CD14-positive monocyte (primary cell): ENCODE measurements at regions not wholly inside any gene's neighbourhood (a gene's known extent, or its start where the extent isn't known, plus 50 kb on each side); places are given as distances from the start of the nearest gene placed in this dataset.
A peak's percentile ranks its signal among the peaks of the same experiment; 100 is the strongest.

Experiments
- DNase-seq, 3 donors: peaks; one replicate each; pipeline ENCODE4 v3.0.0-alpha.2; 2011 to 2022
- H2AFZ ChIP-seq: 2 replicates; pipeline ENCODE4 v1.6.0; 2012; ENCODE audit warnings: mild to moderate bottlenecking, low read depth, low read length, inconsistent platforms; ENCODE audit not compliant: insufficient read depth, poor library complexity, severe bottlenecking
- H3K27ac ChIP-seq, 2 donors: 1 replicate in 1 of 2; 2 replicates in 1 of 2; pipeline ENCODE4 v1.5.1; 2012 to 2013; ENCODE audit warnings: low read length in 2 of 2, control low read depth in 1 of 2, inconsistent platforms in 1 of 2, low read depth in 1 of 2, mild to moderate bottlenecking in 1 of 2
- H3K27me3 ChIP-seq, 2 donors: one replicate each; pipeline versions ENCODE4 v1.6.0 to v1.6.1; 2011 to 2013; ENCODE audit warnings: low read length in 2 of 2; ENCODE audit not compliant: control insufficient read depth in 2 of 2, insufficient read depth in 2 of 2
- H3K36me3 ChIP-seq, 2 donors: replicated peaks in 1 of 2; 1 replicate in 1 of 2; 2 replicates in 1 of 2; pipeline versions ENCODE4 v1.5.1 to v1.6.1; 2012 to 2013; ENCODE audit warnings: low read length in 2 of 2, control low read depth in 1 of 2, inconsistent platforms in 1 of 2, mild to moderate bottlenecking in 1 of 2; ENCODE audit not compliant: insufficient read depth in 2 of 2, control insufficient read depth in 1 of 2
- H3K4me1 ChIP-seq, 2 donors: 1 replicate in 1 of 2; 2 replicates in 1 of 2; pipeline versions ENCODE4 v1.5.1 to v1.6.1; 2012 to 2013; ENCODE audit warnings: low read length in 2 of 2, control low read depth in 1 of 2, inconsistent platforms in 1 of 2, mild to moderate bottlenecking in 1 of 2, moderate library complexity in 1 of 2; ENCODE audit not compliant: insufficient read depth in 2 of 2, control insufficient read depth in 1 of 2
- H3K4me2 ChIP-seq: replicated peaks from 2 replicates; pipeline ENCODE3; 2012; ENCODE audit warnings: low read length, moderate library complexity, mild to moderate bottlenecking; ENCODE audit not compliant: poor library complexity, severe bottlenecking; ENCODE audit errors: extremely low read depth
- H3K4me3 ChIP-seq, 3 experiments: fragments of 200-600 bp in 1 of 3; sonication (generic) in 1 of 3; replicated peaks in 1 of 3; 1 replicate in 2 of 3; 2 replicates in 1 of 3; pipeline ENCODE4 v1.5.1; 2011 to 2013; ENCODE audit warnings: low read length in 3 of 3, mild to moderate bottlenecking in 3 of 3, control low read depth in 2 of 3, low read depth in 2 of 3, inconsistent platforms in 1 of 3, moderate library complexity in 1 of 3
- H3K79me2 ChIP-seq: 2 replicates; pipeline ENCODE4 v1.6.0; 2012; ENCODE audit warnings: mild to moderate bottlenecking, control low read depth, inconsistent platforms, low read length, moderate library complexity; ENCODE audit not compliant: insufficient read depth
- H3K9ac ChIP-seq: 2 replicates; pipeline ENCODE4 v1.6.0; 2017; ENCODE audit warnings: low read length, mild to moderate bottlenecking; ENCODE audit not compliant: insufficient read depth, poor library complexity, severe bottlenecking
- H3K9me3 ChIP-seq, 2 donors: replicated peaks in 1 of 2; 1 replicate in 1 of 2; 2 replicates in 1 of 2; pipeline versions ENCODE4 v1.5.1 to v1.6.1; 2012 to 2013; ENCODE audit warnings: low read length in 2 of 2, control low read depth in 1 of 2; ENCODE audit not compliant: control insufficient read depth in 1 of 2, insufficient read depth in 1 of 2
- H4K20me1 ChIP-seq: 2 replicates; pipeline ENCODE4 v1.6.0; 2012; ENCODE audit warnings: mild to moderate bottlenecking, low read length, control low read depth, moderate library complexity; ENCODE audit not compliant: insufficient read depth
- H3K27ac Mint-ChIP-seq, 7 donors: one replicate each; pipeline ENCODE4 v1.8.0; 2020; ENCODE audit warnings: mild to moderate bottlenecking in 7 of 7, mixed read lengths in 7 of 7, moderate library complexity in 6 of 7, inconsistent platforms in 2 of 7
- H3K27me3 Mint-ChIP-seq, 3 donors: one replicate each; pipeline ENCODE4 v1.8.0; 2021 to 2022; ENCODE audit warnings: low read depth in 3 of 3, mild to moderate bottlenecking in 3 of 3, mixed read lengths in 3 of 3, moderate library complexity in 3 of 3, inconsistent platforms in 1 of 3
- H3K36me3 Mint-ChIP-seq, 2 donors: one replicate each; pipeline ENCODE4 v1.8.0; 2020; ENCODE audit warnings: mixed read lengths in 2 of 2, inconsistent platforms in 1 of 2, mild to moderate bottlenecking in 1 of 2
- H3K4me1 Mint-ChIP-seq: one replicate; pipeline ENCODE4 v1.8.0; 2020; ENCODE audit warnings: mild to moderate bottlenecking, mixed read lengths
- H3K4me3 Mint-ChIP-seq, 2 donors: one replicate each; pipeline ENCODE4 v1.8.0; 2020; ENCODE audit warnings: mild to moderate bottlenecking in 2 of 2, mixed read lengths in 2 of 2, moderate library complexity in 1 of 2
- H3K9me3 Mint-ChIP-seq, 7 donors: one replicate each; pipeline ENCODE4 v1.8.0; 2020 to 2022; ENCODE audit warnings: mixed read lengths in 7 of 7, mild to moderate bottlenecking in 6 of 7, moderate library complexity in 6 of 7, inconsistent platforms in 2 of 7
- CTCF ChIP-seq: fragments of 200-600 bp; IDR thresholded peaks from one replicate; pipeline ENCODE4 v1.8.0; 2022; ENCODE audit warnings: antibody characterized with exemption, mild to moderate bottlenecking
- WGBS: methylation state at CpG from one replicate; pipeline ENCODE4 v1.1.5; 2013; ENCODE audit warnings: missing lambda C conversion rate; ENCODE audit not compliant: insufficient coverage; 5-methylcytosine and 5-hydroxymethylcytosine counted together
- intact Hi-C, 2 donors: fragments of 100-400 bp; cut with micrococcal nuclease; formaldehyde crosslinking; loops; one replicate each; pipeline versions ENCODE4 v1.15.0 to v1.15.1; 2023

DNA sequence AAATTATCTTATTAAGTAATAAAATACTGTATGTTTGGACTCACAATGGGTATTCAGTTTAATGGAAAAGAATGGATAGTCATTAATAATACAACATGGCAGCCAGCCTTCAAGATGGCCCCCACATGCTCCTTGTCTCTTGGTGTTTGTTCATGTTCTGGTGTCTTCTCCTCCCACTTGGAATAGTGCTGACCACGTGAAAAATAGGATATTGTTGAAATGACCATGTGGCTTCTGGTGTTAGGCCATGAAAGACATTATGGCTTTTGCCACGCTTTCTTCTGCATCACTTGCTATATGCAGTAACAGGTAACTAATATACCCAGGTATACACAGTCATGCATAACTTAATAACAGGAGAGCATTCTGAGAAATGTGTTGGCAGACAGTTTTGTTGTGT lies 341.0 kb downstream of the KCNJ2 start:
- H3K4me1 Mint-ChIP-seq, result peaks cover 5% of the 10 kb centered on the region
- no peak overlapping the region for H3K4me2 ChIP-seq
- no peak overlapping the region for H2AFZ ChIP-seq
- no peak overlapping the region for H3K4me3 Mint-ChIP-seq
- H3K27ac Mint-ChIP-seq, result no peak overlapping the region
- no peak for TF ChIP-seq CTCF
- H3K36me3 ChIP-seq, result no peaks in the 10 kb centered on the region
- no peaks in the 10 kb centered on the region for H3K79me2 ChIP-seq
- intact Hi-C loops, result no loop called here
- H3K4me3 ChIP-seq, result no peak overlapping the region
- no peaks in the 10 kb centered on the region for H3K9me3 Mint-ChIP-seq
- DNase-seq, result no peak
- H3K36me3 Mint-ChIP-seq, result no peaks in the 10 kb centered on the region
- H3K9me3 ChIP-seq, result no peaks in the 10 kb centered on the region
- H3K27me3 ChIP-seq, result no peaks in the 10 kb centered on the region
- H3K9ac ChIP-seq, result no peak overlapping the region
- no peaks in the 10 kb centered on the region for H3K27me3 Mint-ChIP-seq
- H3K27ac ChIP-seq, result no peak overlapping the region
- no CpG with 5 or more reads among the region's 2 CpGs for WGBS
- H4K20me1 ChIP-seq, result no peaks in the 10 kb centered on the region
- H3K4me1 ChIP-seq, result peaks cover 3 to 11% of the 10 kb centered on the region in 2 donors

DNA sequence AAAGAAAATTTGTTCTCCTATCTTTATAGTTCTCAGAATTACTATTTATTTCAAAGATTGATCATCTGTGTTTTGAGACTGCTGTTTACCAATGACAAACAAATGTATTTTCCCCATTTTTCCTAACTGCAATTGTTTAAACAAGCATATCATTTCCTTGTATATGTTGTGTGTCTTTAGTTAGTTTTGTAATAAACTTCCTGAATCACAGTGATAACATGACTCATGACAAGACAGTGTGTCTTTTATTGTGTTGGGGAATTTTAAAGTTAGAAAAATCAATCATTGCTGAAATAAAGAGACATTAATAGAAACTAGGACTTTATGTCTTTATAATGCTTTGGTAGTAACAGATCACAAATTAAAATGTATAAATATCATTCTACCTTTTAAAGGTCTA lies 348.5 kb downstream of the KCNJ2 start:
- Histone ChIP-seq H3K9me3 (no peaks in the 10 kb centered on the region), H3K27ac (no peak overlapping the region), H3K4me1 (peaks cover 11 to 20% of the 10 kb centered on the region in 2 donors), H3K9ac (no peak overlapping the region), H3K79me2 (no peaks in the 10 kb centered on the region), H2AFZ (no peak overlapping the region), H3K36me3 (no peaks in the 10 kb centered on the region), H4K20me1 (no peaks in the 10 kb centered on the region), H3K27me3 (no peaks in the 10 kb centered on the region), H3K4me2 (no peak overlapping the region), H3K4me3 (no peak overlapping the region)
- no peak overlapping the region for H3K4me3 Mint-ChIP-seq
- peak in 2 of 3 donors; percentile 18 to 56 for DNase-seq
- no peaks in the 10 kb centered on the region for H3K36me3 Mint-ChIP-seq
- H3K27ac Mint-ChIP-seq, result no peak overlapping the region
- peaks cover 0 to 2% (median 0%) of the 10 kb centered on the region in 7 donors for H3K9me3 Mint-ChIP-seq
- intact Hi-C loops, result no loop called here
- TF ChIP-seq CTCF, result no peak
- H3K4me1 Mint-ChIP-seq, result peaks cover 13% of the 10 kb centered on the region
- H3K27me3 Mint-ChIP-seq, result peaks cover 0 to 4% (median 1%) of the 10 kb centered on the region in 3 donors
